Stimulated activated naive CD8-positive, alpha-beta T cell treated with anti-CD3 and anti-CD28 coated beads, Interleukin-15, Interleukin-2, amounts not matched to agents 100 ng/mL and 50 ng/mL, for 24 hours (primary cell): ENCODE measurements at regions not wholly inside any gene's neighbourhood (a gene's known extent, or its start where the extent isn't known, plus 50 kb on each side); places are given as distances from the start of the nearest gene placed in this dataset.
"Not testable (repeated sequence)": the region's sequence is repeated elsewhere in the genome, so short reads cannot be mapped to it uniquely, and the experiment has no call there.

Experiments
- H3K27ac Mint-ChIP-seq: one replicate; pipeline ENCODE4 v1.8.0; 2021; ENCODE audit warnings: mild to moderate bottlenecking, mixed read lengths
- H3K27me3 Mint-ChIP-seq: one replicate; pipeline ENCODE4 v1.8.0; 2021; ENCODE audit warnings: mixed read lengths
- H3K36me3 Mint-ChIP-seq: one replicate; pipeline ENCODE4 v1.8.0; 2021; ENCODE audit warnings: low read depth, mixed read lengths
- H3K4me1 Mint-ChIP-seq: one replicate; pipeline ENCODE4 v1.8.0; 2021; ENCODE audit warnings: low read depth, mixed read lengths
- H3K4me3 Mint-ChIP-seq: one replicate; pipeline ENCODE4 v1.8.0; 2021; ENCODE audit warnings: mild to moderate bottlenecking, mixed read lengths
- H3K9me3 Mint-ChIP-seq: one replicate; pipeline ENCODE4 v1.8.0; 2021; ENCODE audit warnings: mixed read lengths

DNA sequence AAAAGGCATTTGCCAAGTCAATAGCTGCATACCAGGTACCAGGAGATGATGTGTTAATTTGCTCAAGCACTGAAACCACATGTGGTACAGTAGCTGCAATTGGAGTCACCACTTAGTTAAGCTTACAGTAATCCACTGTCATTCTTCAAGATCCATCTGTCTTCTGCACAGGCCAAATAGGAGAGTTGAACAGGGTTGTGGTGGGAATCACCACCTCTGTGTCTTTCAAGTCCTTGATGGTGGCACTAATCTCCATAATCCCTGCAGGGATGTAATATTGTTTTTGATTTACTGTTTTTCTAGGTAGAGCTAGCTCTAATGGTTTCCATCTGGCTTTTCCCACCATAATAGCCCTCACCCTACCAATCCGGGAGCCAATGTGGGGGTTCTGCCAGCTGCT lies 91.9 kb downstream of the FCRL5 start:
- H3K27me3 Mint-ChIP-seq = peaks cover 15% of the 10 kb centered on the region
- H3K27ac Mint-ChIP-seq = no peak overlapping the region
- H3K4me1 Mint-ChIP-seq = no peaks in the 10 kb centered on the region
- H3K36me3 Mint-ChIP-seq = no peaks in the 10 kb centered on the region
- H3K9me3 Mint-ChIP-seq = no peaks in the 10 kb centered on the region
- no peak overlapping the region for H3K4me3 Mint-ChIP-seq

- Mint-ChIP-seq H3K36me3 (no peaks in the 10 kb centered on the region), H3K27me3 (peaks cover 7% of the 10 kb centered on the region), H3K27ac (no peak overlapping the region), H3K9me3 (no peaks in the 10 kb centered on the region), H3K4me3 (no peak overlapping the region), H3K4me1 (no peaks in the 10 kb centered on the region)
Observed at GRCh38 chr1:157457279-157457678, 95.0 kb downstream of the FCRL5 start.

GRCh38 chr1:157455318-157455717 lies 97.0 kb downstream of the FCRL5 start:
- Mint-ChIP-seq H3K36me3 (no peaks in the 10 kb centered on the region), H3K4me3 (no peak overlapping the region), H3K27ac (no peak overlapping the region), H3K27me3 (peaks cover 7% of the 10 kb centered on the region), H3K9me3 (no peaks in the 10 kb centered on the region), H3K4me1 (no peaks in the 10 kb centered on the region)

DNA sequence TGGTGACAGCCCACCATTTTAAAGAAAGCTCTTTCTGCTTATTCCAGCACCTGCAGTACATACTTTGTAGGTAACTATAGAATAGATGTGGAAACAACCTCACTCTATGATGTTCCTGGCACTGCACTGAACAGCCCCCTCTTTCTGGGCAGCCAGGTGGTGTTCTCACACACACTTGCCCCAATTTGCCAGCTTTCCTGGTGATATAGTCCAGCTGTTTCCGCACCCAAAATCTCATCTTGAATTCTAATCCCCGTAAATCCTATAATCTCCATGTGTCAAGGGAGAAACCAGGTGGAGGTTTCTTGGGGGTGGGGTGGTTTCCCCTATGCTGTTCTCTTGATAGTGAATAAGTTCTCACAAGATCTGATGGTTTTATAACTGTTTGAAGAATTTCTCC lies 102.2 kb downstream of the FCRL5 start:
- Mint-ChIP-seq H3K27ac (no peak overlapping the region), H3K36me3 (no peaks in the 10 kb centered on the region), H3K9me3 (no peaks in the 10 kb centered on the region), H3K4me3 (no peak overlapping the region), H3K4me1 (no peaks in the 10 kb centered on the region), H3K27me3 (peaks cover 1% of the 10 kb centered on the region)

DNA sequence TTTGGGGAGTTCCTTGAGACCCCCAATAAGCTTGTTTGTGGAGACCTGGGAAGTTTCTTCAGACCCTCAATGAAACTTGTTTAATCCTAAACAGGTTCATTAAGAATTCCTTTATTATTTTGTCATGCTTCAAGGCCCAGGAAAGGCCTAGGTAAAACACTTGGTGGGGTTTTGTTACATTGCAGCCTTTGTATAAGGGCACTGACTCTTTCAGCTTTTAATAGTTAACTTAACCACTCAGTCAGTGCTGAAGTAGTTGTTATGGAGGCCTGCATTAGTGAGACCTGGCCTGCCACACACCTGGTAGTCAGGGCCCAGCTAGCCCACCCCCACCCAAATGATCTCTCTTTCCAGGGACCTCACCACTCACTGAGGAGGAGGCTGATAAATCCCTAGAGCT lies 103.7 kb downstream of the FCRL5 start:
- Mint-ChIP-seq H3K4me1 (no peaks in the 10 kb centered on the region), H3K36me3 (no peaks in the 10 kb centered on the region), H3K27ac (no peak overlapping the region), H3K9me3 (no peaks in the 10 kb centered on the region), H3K4me3 (no peak overlapping the region), H3K27me3 (no peaks in the 10 kb centered on the region)

DNA sequence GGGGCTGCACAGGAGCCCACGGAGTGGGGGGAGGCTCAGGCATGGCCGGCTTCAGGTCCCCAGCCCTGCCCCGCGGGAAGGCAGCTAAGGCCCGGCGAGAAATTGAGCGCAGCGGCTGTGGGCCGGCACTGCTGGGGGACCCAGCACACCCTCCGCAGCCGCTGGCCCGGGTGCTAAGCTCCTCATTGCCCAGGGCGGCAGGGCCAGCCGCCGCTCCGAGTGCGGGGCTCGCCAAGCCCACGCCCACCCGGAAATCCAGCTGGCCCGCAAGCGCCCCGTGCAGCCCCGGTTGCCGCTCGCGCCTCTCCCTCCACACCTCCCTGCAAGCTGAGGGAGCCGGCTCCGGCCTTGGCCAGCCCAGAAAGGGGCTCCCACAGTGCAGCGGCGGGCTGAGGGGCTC lies 106.0 kb downstream of the FCRL5 start:
- not testable (repeated sequence) for H3K27ac Mint-ChIP-seq, H3K36me3 Mint-ChIP-seq, H3K27me3 Mint-ChIP-seq, H3K4me3 Mint-ChIP-seq, H3K4me1 Mint-ChIP-seq, H3K9me3 Mint-ChIP-seq

- H3K27me3 Mint-ChIP-seq, H3K9me3 Mint-ChIP-seq, H3K4me3 Mint-ChIP-seq, H3K36me3 Mint-ChIP-seq, H3K27ac Mint-ChIP-seq, H3K4me1 Mint-ChIP-seq: not testable (repeated sequence)
Observed at GRCh38 chr1:157445616-157446140, 106.6 kb downstream of the FCRL5 start.

DNA sequence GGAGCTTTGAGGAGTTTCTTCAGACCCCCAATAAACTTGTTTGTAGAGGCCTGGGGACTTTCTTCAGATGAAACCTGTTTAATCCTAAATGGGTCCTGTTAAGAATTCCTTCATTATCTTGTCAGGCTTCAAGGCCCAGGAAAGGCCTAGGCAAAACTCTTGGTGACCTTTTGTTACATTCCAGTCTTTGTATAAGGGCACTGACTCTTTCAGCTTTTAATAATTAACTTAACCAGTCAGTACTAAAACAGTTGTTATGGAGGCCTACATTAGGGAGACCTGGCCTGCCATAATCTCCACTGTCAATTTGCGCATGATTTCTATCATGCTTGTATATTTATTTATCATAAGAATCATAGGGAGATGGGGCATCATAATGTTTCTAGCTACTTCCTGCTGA lies 110.2 kb downstream of the FCRL5 start:
- no peaks in the 10 kb centered on the region for H3K27me3 Mint-ChIP-seq
- H3K36me3 Mint-ChIP-seq = no peaks in the 10 kb centered on the region
- no peak overlapping the region for H3K4me3 Mint-ChIP-seq
- no peaks in the 10 kb centered on the region for H3K9me3 Mint-ChIP-seq
- no peaks in the 10 kb centered on the region for H3K4me1 Mint-ChIP-seq
- no peak overlapping the region for H3K27ac Mint-ChIP-seq

- H3K9me3 Mint-ChIP-seq = no peaks in the 10 kb centered on the region
- peaks cover 13% of the 10 kb centered on the region for H3K27me3 Mint-ChIP-seq
- H3K36me3 Mint-ChIP-seq = no peaks in the 10 kb centered on the region
- no peak overlapping the region for H3K27ac Mint-ChIP-seq
- no peaks in the 10 kb centered on the region for H3K4me1 Mint-ChIP-seq
- no peak overlapping the region for H3K4me3 Mint-ChIP-seq
Observed at GRCh38 chr1:157439302-157439954, 112.9 kb downstream of the FCRL5 start.

- H3K4me3 Mint-ChIP-seq = no peak overlapping the region
- no peaks in the 10 kb centered on the region for H3K36me3 Mint-ChIP-seq
- H3K27ac Mint-ChIP-seq = no peak overlapping the region
- no peaks in the 10 kb centered on the region for H3K4me1 Mint-ChIP-seq
- H3K27me3 Mint-ChIP-seq = peaks cover 13% of the 10 kb centered on the region
- H3K9me3 Mint-ChIP-seq = no peaks in the 10 kb centered on the region
Observed at GRCh38 chr1:157438613-157439012, 113.7 kb downstream of the FCRL5 start.

GRCh38 chr1:157438146-157438545 lies 114.2 kb downstream of the FCRL5 start:
- Mint-ChIP-seq H3K4me3 (no peak overlapping the region), H3K36me3 (no peaks in the 10 kb centered on the region), H3K4me1 (no peaks in the 10 kb centered on the region), H3K9me3 (no peaks in the 10 kb centered on the region), H3K27me3 (peaks cover 13% of the 10 kb centered on the region), H3K27ac (no peak overlapping the region)

GRCh38 chr1:157437296-157437695 lies 115.0 kb downstream of the FCRL5 start:
- Mint-ChIP-seq H3K4me3 (no peak overlapping the region), H3K27ac (no peak overlapping the region), H3K36me3 (no peaks in the 10 kb centered on the region), H3K9me3 (no peaks in the 10 kb centered on the region), H3K4me1 (no peaks in the 10 kb centered on the region), H3K27me3 (peaks cover 13% of the 10 kb centered on the region)

DNA sequence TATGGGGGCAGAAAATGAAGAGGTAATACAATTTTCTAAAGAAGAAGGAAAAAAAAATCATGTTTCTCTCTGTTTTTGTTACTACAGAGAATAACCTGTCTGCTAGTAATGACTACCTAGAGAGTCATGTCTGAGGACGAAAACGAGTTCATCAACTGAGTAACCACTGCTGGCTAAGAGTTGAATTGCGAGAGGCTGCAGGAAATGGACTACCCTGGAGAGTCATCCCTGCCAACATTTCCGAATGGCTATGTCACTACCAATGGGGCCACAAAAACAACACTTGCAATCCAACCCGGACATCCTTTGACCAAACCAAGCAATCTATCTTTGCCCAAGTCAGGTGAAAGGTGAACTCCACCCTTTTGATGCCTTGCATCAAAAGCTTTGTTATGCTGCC lies 120.6 kb downstream of the FCRL5 start:
- Mint-ChIP-seq H3K36me3 (no peaks in the 10 kb centered on the region), H3K27ac (no peak overlapping the region), H3K27me3 (peaks cover 13% of the 10 kb centered on the region), H3K4me1 (no peaks in the 10 kb centered on the region), H3K4me3 (no peak overlapping the region), H3K9me3 (no peaks in the 10 kb centered on the region)

DNA sequence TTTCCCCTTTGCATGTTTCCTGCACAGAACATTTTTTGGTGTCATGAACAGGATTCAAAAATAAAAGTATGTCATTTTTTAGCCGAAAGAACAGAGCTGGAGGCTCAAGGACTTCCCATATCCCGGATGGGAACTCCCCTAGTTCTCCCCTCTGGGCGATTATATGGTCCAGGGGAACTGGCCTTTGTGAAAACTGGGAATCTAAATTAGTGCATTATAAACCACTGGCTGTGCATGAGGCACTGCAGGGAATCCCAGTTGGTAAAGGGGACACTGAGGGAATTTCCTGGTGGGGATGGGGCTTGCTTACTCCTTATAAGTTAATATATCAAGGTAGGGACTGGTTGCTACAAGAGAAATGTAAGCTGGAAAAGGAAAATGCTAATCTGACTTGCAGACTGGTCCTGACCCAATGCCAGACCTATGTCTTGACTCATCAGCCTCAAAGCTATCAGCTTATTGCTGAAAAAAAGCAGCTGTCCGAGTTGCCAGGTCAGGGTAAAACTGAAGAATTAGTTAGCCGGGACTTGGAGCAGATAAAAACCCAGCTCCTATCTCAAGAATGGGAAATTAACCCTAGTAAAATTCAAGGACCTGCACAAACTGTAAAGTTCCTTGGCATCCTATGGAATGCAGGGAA lies 122.6 kb downstream of the FCRL5 start:
- Mint-ChIP-seq H3K27me3 (peaks cover 4% of the 10 kb centered on the region), H3K4me3 (no peak overlapping the region), H3K36me3 (no peaks in the 10 kb centered on the region), H3K9me3 (no peaks in the 10 kb centered on the region), H3K27ac (no peak overlapping the region), H3K4me1 (no peaks in the 10 kb centered on the region)

GRCh38 chr1:157423764-157424163 lies 128.6 kb downstream of the FCRL5 start:
- H3K4me1 Mint-ChIP-seq, H3K4me3 Mint-ChIP-seq, H3K9me3 Mint-ChIP-seq, H3K27ac Mint-ChIP-seq, H3K27me3 Mint-ChIP-seq, H3K36me3 Mint-ChIP-seq: not testable (repeated sequence)
